ENCODE measurements at regions not wholly inside any gene's neighbourhood (a gene's known extent, or its start where the extent isn't known, plus 50 kb on each side); places are given as distances from the start of the nearest gene placed in this dataset.

GRCh38 chr16:14369734-14370598 lies 260.1 kb downstream of the PARN start:
- H4K20me1 ChIP-seq (ENCODE audit: insufficient read depth, low read length): no peaks in the 10 kb centered on the region
- no peak overlapping the region for H3K4me2 ChIP-seq (ENCODE audit: low read length)
- no peaks in the 10 kb centered on the region for H3K79me2 ChIP-seq (ENCODE audit: insufficient read depth, low read depth, low read length)
- intact Hi-C loops (cut with micrococcal nuclease; ENCODE audit: unreplicated experiment): no loop called here
- H3K27ac ChIP-seq (ENCODE audit: low read depth, low read length, poor library complexity, severe bottlenecking): no peak overlapping the region
- POLR2A ChIA-PET: interaction anchor here (0.6 to 1.4 kb wide), 6 partner anchors 8 to 65 kb away, joined by 3 to 6 read pairs (median 4); no protein-coding TSS in a partner anchor
- no peaks in the 10 kb centered on the region for H3K9me2 ChIP-seq (ENCODE audit: insufficient read depth, low read length)
- peaks cover 27% of the 10 kb centered on the region for H3K4me1 ChIP-seq (ENCODE audit: insufficient read depth, low read length, poor library complexity, severe bottlenecking)
- no TSS peak for BruUV-seq (replicated peaks)
- no peak for DNase-seq (ENCODE audit: low spot score)
- CTCF ChIA-PET (ENCODE audit: unreplicated experiment): interaction anchor here (0.7 kb wide), 1 partner anchor 10 kb away, joined by 3 read pairs; no protein-coding TSS in a partner anchor
- no peak overlapping the region for H2AFZ ChIP-seq (ENCODE audit: low read length)
- no peaks in the 10 kb centered on the region for H3K36me3 ChIP-seq (ENCODE audit: insufficient read depth, low read length)
- TF ChIP-seq CTCF (conservative IDR thresholded peaks at IDR 0.05; ENCODE audit: low read length) (no peak), EZH2phosphoT487 (IDR thresholded peaks at IDR 0.05; ENCODE audit: borderline replicate concordance, low read depth, low read length) (no peak)
- H3K4me3 ChIP-seq (ENCODE audit: low read depth, low read length, poor library complexity, severe bottlenecking): no peak overlapping the region
- H3K9me3 ChIP-seq (ENCODE audit: low read length): no peaks in the 10 kb centered on the region

GRCh38 chr16:14368399-14368798 lies 261.7 kb downstream of the PARN start:
- H3K36me3 ChIP-seq (ENCODE audit: insufficient read depth, low read length): no peaks in the 10 kb centered on the region
- H2AFZ ChIP-seq (ENCODE audit: low read length): no peak overlapping the region
- no peak overlapping the region for H3K27ac ChIP-seq (ENCODE audit: low read depth, low read length, poor library complexity, severe bottlenecking)
- no peak for DNase-seq (ENCODE audit: low spot score)
- no peaks in the 10 kb centered on the region for H4K20me1 ChIP-seq (ENCODE audit: insufficient read depth, low read length)
- intact Hi-C loops (cut with micrococcal nuclease; ENCODE audit: unreplicated experiment): no loop called here
- ChIA-PET CTCF (ENCODE audit: unreplicated experiment) (no interaction called here), POLR2A (interaction anchor here (0.8 to 1.0 kb wide), 2 partner anchors 11 to 110 kb away, joined by 3 read pairs; no protein-coding TSS in a partner anchor)
- no peaks in the 10 kb centered on the region for H3K9me2 ChIP-seq (ENCODE audit: insufficient read depth, low read length)
- no peak overlapping the region for H3K4me3 ChIP-seq (ENCODE audit: low read depth, low read length, poor library complexity, severe bottlenecking)
- no peaks in the 10 kb centered on the region for H3K79me2 ChIP-seq (ENCODE audit: insufficient read depth, low read depth, low read length)
- H3K4me1 ChIP-seq (ENCODE audit: insufficient read depth, low read length, poor library complexity, severe bottlenecking): peaks cover 35% of the 10 kb centered on the region
- BruUV-seq (replicated peaks): no TSS peak
- no peaks in the 10 kb centered on the region for H3K9me3 ChIP-seq (ENCODE audit: low read length)
- TF ChIP-seq CTCF (conservative IDR thresholded peaks at IDR 0.05; ENCODE audit: low read length) (no peak), EZH2phosphoT487 (IDR thresholded peaks at IDR 0.05; ENCODE audit: borderline replicate concordance, low read depth, low read length) (no peak)
- H3K4me2 ChIP-seq (ENCODE audit: low read length): no peak overlapping the region

Data from OCI-LY7 (cell line).